ENCODE measurements at regions not wholly inside any gene's neighbourhood (a gene's known extent, or its start where the extent isn't known, plus 50 kb on each side); places are given as distances from the start of the nearest gene placed in this dataset.
A peak's percentile ranks its signal among the peaks of the same experiment; 100 is the strongest.

DNA sequence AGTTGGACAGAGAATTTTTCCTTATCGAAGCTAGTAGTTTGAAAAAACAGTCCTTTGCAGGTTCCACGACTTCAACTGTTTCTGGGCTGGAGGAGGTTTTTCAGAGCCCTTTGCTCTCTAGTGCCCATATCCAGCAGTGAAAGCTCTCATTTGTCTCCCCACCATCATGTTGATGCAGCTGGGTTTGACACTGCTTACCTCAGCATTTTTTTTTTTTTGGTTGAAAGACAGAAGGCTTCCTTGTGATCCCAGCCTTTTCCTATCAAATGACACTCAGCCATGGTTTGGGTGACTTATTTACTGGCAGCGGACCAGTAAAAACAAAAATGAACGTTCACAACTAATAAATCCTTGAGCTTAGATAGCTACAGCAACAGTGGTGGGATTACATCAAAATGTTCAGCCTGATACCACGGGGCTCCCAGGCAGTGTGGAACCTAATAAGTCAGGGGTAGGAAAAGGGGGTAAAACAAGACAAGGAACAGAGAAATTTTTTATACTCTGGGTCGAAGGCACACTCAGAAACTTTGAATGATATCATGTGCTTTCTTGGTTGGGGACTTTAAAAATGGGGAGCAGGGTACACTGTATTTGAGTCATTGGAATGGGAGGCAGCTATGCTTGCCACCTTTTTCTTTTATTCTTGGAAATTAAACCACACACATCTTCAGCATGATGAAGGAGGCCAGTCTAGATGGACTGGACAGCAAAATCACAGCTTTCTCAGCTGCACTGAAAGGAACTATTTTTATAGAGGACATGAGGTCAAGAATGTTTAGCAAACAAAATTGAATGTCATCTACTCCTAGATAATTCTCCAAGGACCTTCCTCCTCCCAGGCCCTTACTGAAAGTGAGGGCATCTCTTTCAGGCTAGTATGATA, 308.9 kb upstream of the MPDZ start:
- no peak for DNase-seq

DNA sequence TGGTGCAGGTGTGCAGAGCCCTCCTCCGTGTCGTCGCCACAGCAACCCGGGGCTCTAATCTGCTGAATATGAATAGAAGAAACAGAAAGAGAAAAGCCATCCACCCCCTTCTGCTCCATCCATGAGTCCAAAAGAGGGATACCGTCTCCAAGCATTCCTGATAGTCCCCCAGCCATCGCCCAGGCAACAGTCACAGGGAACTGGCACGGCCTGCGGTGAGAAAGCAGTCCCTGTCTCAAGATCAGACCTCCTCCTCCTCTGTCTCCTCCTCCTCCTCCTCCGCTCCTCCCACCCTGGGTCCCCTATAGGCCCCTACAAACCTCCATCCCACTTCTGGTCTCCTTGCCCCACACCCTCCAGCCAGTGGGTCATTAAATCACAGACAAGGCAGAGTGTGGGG, 308.1 kb upstream of the MPDZ start:
- DNase-seq, result no peak

DNA sequence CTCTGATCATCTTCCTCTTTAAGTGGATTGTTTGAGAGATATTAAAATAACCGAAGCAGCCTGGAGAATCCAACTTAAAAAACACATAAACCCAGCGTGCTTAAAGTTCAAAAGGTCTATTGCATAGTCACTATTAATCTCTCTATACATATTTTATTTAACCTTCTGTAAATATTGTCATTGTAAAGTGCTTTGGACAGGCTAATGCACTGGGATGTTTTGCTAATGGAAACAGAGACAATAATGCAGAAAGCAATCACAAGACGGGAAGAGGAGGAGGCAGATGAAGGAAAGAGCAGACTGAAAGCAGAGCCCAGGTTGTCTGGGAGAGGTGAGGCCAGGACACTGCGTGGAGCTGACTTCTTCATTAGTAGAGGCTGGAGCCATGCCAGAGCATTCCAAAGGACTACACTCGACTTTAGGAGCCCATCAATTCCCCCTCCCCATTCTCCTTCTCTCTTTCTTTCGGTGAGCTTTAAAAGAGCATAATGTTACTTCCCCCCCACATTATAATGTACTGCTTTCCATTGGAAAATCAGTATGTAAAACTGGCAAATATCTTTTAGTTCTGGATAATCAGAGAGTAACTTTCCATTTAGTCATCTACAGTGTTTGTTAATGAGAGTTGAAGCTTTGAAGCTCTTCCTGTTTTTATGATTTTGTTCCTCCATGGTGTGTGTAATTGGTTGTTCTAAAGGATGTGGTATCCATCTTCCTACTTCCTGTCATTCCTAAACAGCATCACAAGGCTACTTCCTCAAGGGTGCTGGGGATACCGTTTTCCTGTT, 307.3 kb upstream of the MPDZ start:
- peak; percentile 85 for DNase-seq

DNA sequence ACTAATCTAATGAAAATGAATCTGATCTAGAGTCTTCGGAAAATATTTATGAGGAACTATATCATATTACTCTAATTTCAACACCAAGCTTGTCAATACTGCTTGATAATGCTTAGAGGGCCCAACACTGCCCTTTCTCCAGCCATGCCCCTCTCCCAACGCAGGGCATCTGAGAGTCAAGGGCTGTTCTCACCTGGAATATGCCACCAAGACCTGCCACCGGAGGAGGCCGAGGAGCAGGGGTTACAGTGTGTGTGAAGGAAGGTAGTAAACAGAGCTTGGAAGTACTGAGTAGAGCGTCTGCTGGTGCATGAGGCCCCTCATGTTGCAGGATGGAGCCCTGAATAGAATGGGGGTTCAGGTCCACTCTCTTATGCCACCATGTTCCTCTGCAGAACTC, 301.3 kb upstream of the MPDZ start:
- no peak for DNase-seq

DNA sequence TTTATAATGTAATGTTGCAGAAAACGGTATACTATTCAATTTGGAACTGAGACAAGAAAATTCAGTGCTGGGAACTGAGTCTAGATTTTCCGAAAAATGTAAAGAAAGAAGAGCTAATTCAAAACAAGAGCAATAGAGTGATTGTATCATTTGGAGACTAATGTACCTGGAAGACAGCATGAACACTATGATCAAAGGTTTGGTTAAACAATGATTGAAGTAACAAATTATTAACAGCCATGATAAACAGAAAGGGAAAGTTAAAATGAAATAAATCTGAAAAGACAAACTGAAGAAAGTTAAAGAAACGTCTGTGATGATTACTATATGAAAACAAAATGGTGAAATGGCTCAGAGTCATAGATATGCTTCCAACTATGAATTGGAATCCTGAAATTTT, 300.6 kb upstream of the MPDZ start:
- no peak for DNase-seq

DNA sequence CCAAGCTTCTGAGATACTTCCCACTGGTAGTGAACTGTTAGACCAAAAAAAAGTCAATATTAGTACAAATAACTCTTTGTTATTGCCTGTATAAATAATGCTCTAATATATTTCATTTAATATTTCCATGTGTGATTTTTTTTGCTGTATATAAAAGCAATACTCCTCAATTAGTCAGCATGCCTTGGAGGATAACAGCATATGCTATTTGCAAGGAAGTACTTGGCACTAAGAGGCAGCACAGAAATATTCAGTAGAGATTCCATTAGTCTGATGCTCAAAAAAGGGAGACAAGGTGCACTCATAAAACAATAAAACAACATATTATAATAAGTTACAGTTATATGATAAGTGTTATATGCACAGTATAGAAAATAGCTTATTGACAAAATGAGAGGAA, 296.6 kb upstream of the MPDZ start:
- no peak for DNase-seq

DNA sequence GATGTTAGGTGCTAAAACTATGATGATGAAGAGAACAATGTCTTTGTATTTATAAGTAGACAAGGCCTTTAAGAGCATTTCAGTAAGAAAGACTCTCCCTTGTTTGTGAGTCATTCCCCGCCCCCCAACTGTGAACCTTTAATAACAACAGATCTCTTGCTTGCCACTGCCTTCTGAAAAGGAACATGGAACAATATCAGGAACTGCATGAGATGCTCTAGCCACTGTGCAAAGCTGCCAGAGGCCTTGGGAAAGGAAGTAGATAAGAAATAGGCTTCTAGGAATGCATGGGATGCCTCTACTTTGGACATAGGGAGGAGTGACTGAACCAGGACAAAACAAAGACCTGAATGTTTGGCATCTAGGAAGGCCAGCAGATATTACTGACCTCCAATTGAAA, 296.1 kb upstream of the MPDZ start:
- DNase-seq, result no peak

DNA sequence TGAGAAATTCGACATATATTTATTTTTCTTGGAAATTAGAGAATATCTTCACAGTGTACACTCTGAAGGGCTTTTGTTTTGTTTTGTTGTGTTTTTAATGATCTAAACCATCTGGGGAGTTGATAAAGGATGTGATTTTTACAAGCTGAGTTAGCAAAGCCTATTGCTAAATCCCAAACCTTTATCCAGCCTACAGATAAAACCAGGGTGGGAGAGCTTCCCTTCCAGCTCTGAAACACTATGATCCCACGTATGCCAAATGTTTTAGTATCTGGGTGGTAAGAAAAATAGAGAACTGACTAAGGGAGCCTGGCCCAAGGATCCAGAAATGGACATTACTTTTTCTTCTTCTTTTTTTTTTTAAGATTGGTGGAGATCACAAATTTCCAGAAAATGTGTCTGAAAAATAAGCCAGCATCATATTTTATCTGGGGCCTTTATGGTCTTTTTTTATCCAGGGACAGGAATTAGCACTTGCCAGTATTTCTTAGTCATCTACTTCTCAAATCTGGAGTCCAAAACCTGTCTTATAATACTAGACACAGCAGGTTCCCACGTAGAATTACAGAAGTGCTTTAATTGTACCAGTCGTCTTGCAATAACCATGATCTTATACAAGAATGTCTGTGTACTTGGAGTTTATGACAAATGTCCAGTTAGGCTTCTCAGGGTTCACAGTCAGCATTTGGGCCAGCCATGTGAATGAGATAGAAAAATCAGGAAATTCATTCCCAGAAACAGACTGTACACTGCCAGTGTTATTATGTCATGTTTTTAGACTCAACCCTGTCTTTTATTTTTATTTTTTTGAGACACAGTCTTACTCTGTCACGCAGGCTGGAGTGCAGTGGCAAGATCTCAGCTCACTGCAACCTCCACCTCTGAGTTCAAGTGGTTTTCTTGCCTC, 290.8 kb upstream of the MPDZ start:
- DNase-seq, result no peak

DNA sequence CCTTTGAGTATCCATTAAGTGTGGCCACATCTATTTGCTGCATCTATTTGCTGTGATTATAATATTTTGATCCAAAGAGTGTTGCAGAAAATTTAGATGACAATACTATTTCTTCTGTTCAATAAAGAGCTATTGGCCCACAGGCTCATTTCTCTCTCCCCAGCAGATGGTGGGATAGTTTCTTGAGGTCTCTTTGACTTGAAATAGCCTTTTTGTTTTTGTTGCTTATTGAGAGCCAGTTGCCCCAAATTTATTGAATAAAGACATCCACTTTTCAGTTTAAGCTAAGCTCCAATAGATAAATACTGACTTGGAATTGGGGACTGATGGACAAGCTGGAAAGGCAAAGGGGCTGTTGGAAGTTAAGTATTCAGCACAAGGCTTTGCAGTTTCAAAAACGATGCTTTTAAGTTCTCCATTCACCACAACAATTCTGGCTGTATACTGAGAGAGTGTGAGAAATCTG, 290.1 kb upstream of the MPDZ start:
- no peak for DNase-seq

DNA sequence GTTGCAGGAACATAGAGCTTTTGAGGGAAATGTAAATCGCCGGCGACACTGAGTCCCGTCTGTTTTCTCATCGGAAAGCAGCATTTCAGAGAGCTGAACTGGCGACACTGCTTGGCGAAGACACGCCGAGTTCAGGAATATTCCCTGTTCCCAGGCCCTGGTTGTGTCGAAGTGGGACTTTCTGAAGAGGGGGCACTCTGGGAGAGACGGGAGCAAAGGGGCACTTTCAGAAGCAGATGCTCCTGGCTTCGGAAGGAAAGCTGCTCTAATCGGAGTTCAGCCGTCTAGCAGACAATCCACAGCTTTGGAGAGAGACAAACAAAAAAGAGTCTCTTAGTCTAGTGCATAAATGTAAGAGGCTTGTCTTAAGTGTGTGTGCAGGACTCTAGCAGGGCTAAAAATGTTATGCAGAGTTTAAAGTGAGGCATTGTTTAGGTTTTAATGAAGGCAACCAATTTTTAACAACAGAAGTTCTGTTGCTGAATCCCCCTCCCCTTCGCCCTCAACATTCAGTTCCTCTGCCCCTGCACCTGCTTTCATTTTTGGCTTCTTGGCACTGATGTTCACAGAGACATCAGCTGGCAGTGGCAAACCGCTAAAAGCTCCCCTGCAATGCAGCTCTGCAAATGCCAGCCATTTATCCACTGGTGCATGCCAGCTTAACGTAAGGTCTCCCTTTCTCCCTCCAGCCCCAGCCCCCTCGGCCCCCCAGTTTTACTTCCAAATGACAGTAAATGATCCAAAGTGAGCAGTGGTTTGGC, 289.5 kb upstream of the MPDZ start:
- peak; percentile 96 for DNase-seq

DNA sequence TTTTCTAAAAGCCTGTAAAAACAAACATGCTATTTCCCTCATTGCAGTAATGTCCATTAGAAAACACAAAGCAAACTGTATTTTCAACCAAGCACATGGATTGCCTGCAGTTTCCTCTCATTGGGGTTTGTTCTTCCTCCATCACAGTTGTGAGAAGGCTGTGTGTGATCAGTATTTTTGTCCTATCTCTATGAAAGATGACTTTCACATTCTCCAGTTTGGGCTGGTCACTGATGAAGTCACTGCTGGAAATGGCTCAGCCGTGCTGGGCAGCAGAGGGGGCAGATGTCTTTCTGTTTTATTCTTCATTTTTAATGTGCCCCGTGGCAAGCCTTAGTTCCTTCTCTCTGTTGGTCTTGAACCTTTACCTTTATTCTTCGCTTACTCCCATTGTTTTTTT, 288.9 kb upstream of the MPDZ start:
- DNase-seq, result peak; percentile 98

DNA sequence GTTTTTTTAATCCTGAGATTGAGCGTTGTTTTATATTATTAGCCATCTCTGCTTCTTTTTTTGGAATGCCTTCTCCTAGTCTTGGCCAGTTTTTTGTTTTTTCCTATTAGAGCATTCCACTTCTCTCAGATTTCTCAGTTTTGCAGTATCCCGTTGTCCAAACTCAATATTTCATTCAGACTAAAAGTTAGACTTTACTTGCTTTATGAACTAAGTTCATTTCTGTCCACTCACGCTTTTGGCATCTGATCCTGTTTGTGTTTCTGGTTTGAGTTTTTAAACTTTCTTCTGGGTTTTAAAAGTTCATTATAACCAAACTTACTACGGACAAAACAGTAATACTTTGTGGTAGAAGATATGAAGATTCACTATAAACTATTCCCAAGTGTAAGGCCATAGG, 288.3 kb upstream of the MPDZ start:
- no peak for DNase-seq

DNA sequence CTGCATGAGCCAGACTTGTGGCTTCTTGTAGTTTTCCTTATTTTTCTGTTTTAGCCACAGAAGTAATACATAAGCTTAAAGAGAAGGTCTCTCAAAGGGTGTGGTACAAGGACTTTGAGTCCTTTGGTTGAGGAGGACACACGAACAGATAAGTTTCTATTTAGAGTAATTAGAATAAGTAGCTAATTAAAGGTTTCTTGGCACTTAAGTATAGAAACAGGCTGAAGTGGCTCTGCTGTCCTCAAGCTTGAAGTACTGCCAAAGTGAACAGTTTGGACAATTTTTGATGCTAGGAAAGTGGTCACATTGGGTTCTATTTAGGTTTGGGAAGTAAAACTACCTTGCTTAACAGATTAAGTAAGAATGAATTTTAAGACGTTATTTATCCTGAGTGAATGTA, 278.3 kb upstream of the MPDZ start:
- DNase-seq, result no peak

DNA sequence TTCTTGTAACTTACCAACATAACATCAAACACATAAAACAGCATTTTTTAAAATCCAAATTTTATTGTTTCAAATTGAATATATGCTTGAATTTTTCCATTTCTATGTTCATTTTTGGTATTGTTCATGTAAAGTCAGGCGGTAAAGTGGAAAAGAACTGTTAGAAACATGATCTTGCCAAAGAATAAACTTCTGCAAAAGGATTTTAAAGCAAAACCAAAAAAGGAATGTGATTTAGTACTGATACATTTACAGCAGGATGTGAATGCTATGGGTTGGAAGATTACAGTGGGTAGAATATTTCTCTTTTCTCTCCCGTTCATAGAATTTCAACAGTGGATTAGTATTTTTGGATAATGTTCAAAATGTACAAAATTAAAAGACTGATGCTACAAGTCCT, 277.2 kb upstream of the MPDZ start:
- no peak for DNase-seq

DNA sequence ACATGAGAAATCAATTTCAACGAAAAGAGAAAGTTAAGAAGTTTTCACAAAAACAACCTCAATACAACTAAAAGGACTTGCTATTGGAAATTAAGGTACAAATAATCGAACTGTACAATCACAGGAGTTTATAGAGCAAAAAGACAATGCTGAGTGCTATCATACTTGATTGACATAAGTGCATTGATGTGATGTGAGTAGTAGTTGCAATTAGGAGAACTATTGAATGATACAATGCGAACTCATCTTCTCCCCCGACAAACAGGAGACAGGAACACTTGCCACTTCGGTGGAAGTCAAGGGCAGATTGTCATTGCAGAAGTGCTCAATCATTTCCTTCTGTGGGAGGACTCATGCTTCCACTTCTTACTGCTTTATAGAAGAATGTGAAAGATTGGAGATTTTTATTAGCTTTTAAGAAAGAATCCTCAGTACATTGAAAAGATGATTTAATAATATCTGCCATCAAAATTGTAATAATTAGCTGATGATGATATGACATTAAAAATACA, 276.6 kb upstream of the MPDZ start:
- DNase-seq, result peak; percentile 94

DNA sequence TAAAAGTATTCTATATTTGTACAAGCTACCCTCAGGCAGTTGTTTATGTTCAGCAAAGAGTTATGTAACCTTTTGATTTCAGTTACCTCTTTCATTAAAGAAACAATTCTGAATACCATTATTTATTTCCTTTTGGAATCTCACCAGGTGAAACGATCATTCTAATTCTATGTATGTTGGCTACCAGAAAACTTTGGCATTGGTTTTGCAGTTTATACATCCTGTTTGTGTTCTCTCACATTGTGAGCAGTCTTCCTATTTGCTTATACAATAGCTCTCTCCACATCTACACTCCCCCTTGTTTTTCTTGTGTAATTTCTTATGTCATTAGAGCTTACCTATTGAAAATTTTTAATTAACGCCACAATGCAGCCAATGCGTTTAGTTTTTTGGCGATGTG, 276.0 kb upstream of the MPDZ start:
- no peak for DNase-seq

DNA sequence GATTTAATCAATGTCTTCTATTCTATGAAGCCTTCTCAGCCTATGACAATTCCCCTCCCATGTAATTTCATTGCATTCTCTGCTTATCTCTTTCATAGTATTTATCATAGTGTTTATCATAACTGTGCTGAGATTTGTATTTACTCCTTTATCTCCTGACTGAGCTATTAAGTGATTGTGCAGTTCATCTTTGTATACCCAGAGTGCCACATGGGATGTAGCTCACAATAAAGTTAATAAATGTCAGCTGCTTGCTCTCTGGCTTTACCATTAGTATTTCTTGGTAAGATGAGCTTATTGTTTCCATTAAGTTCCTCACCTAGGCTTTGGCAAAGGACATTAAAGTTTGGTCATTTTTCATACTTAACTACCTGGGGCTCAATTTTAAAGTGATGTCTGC, 275.1 kb upstream of the MPDZ start:
- no peak for DNase-seq

DNA sequence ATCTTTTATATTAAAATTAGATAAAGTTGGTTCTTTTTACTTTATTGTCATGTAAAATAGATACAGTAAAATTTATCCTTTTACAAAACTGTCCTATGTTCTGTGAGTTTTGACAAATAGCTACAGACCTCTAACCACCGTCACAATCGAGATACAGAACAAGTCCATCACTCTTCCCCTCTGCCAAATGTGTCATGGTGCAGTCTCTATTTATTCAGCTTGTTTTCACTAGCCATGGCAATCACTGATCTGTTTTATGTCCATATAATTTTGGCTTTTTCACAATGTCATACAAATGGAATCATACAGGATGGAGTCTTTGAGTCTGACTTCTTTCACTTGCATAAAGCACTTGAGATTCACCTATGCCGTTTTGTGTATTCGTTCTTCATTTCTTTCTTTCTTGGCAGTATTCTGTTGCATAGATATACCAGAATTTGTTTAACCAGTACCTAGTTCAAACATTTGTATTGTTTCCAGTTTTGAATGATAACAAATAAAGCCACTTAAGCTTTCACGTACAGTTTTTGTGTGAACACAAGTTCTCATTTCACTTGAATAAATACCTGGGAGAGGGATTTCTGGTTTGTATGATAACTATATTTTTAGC, 273.2 kb upstream of the MPDZ start:
- DNase-seq, result no peak

DNA sequence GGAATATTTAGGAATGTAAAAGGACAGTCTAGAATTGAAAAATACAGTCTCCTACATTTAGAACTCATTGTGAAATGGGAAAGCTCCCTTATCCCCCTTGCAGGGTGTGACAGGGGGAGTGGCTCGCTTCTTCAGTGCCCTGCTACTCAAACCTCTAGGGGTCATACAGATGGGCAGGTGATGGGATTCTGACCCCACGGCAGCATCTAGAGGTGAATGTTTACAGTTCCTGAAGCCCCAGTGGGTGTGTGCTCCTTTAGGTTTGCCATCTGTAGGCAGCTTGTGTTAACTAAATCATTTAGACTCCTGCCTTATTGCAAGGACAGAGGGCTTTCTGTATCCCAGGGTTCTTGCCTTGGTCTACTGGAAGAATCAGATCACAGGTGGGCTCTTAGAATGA, 271.0 kb upstream of the MPDZ start:
- no peak for DNase-seq

DNA sequence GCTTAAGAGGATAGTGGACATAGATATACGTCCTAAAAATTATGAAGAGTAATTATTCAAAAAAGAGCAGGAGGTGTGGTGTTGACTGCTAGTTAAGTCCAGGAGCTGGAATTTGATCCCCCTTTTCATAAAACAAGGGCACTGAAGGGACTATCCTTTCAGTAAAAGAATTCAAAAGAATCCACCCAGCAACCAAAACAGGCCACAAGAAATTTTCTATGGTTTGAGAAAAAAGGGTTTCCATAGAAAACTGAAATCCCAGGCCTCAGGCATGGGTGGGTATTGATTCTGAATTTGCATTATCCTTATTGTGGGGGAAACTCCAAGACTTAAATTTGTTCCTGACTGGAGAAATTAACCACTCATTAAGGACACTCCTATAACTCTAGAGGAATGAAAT, 269.0 kb upstream of the MPDZ start:
- DNase-seq, result no peak

DNA sequence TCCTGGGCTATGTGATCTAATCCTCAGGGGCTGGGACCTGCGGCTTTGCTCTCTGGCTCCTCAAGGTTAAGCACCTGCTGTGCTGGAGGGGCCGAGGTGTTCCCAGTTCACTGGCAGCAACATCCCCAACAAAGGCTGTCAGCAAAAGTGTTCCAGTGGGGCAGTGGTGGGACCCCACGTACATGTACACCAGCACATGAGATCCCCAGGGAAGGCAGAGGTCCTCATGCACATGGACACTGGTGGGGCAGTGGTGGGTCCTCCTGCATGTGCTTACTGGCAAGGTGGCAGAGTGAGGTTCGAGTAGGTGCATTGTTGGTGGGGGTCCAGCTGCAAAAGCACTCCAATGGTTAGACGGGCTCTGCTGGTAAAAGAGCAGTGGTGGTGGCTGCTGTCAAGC, 255.6 kb upstream of the MPDZ start:
- no peak for DNase-seq

DNA sequence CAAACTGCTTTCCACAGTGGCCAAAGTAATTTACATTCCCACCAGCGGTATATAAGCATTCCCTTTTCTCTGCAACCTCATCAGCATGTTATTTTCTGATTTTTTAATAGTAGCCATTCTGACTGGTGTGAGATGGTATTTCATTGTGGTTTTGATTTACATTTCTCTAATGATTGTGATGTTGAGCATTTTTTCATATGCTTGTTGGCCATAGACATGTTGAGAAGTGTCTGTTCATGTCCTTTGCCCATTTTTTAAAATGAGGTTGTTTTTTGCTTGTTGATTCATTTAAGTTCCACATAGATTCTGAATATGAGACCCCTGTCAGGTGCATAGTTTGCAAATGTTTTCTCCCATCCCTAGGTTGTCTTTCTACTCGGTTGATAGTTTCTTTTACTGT, 254.5 kb upstream of the MPDZ start:
- DNase-seq, result no peak
